Esophagus muscularis mucosa (tissue), 4 donors: ENCODE measurements at regions not wholly inside any gene's neighbourhood (a gene's known extent, or its start where the extent isn't known, plus 50 kb on each side); places are given as distances from the start of the nearest gene placed in this dataset.

Experiments used
- CTCF ChIP-seq, 3 experiments: fragments of 200-600 bp in 2 of 3; fragments of 450-650 bp in 1 of 3; sonication (generic) in 2 of 3; IDR thresholded peaks; one replicate each; pipeline ENCODE4 v1.5.1; 2017 to 2019; ENCODE audit warnings: antibody characterized with exemption in 3 of 3, mild to moderate bottlenecking in 2 of 3, moderate library complexity in 1 of 3
- EP300 ChIP-seq: sonication (generic); formaldehyde crosslinking; IDR thresholded peaks from one replicate; pipeline ENCODE4 v1.6.1; 2017; ENCODE audit warnings: antibody characterized with exemption
- POLR2AphosphoS5 ChIP-seq, 2 donors: sonication (generic); formaldehyde crosslinking; IDR thresholded peaks; one replicate each; pipeline ENCODE4 v1.6.1; 2017; ENCODE audit warnings: antibody characterized with exemption in 2 of 2

GRCh38 chr1:22344851-22345560 is 106.6 kb upstream of the ZBTB40 start:
- TF ChIP-seq CTCF (IDR thresholded peaks at IDR 0.05) (no peak), POLR2AphosphoS5 (IDR thresholded peaks at IDR 0.05) (no peak), EP300 (no peak)
